ENCODE measurements at regions not wholly inside any gene's neighbourhood (a gene's known extent, or its start where the extent isn't known, plus 50 kb on each side); places are given as distances from the start of the nearest gene placed in this dataset.

DNA sequence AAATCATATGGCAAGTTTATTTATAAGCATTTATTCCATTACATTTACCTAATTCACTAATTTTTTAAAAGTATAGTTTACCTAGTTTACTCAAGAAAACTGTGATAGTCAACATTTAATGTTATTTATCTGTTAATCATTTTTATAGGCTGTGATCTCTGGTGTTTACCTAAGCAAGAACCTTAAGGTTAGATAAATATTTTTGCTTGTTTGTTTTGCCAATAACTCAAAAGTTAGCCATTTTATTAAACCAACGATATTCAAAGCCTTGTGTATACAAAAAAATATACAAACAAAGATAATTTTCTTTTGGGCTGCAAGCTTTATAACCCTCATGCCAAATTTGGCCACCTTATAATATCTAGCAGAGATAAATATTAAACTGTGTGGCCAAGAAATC lies 157.3 kb downstream of the SLCO1B3 start:
- Histone ChIP-seq H3K4me3 (ENCODE audit: low read depth, low read length) (no peak overlapping the region), H3K9me3 (ENCODE audit: control insufficient read depth, insufficient read depth, low read length) (no peaks in the 10 kb centered on the region), H3K36me3 (ENCODE audit: control insufficient read depth, insufficient read depth, low read length) (no peaks in the 10 kb centered on the region), H3K27me3 (ENCODE audit: control insufficient read depth, insufficient read depth, low read length) (no peaks in the 10 kb centered on the region), H3K4me1 (ENCODE audit: control insufficient read depth, insufficient read depth, low read length) (no peaks in the 10 kb centered on the region), H3K27ac (ENCODE audit: low read depth, low read length) (no peak overlapping the region)
- WGBS (ENCODE audit: insufficient coverage): no CpG with 5 or more reads among the region's 1 CpG
- DNase-seq (ENCODE audit: low read depth in 4 of 6, low spot score in 6 of 6): no peak

DNA sequence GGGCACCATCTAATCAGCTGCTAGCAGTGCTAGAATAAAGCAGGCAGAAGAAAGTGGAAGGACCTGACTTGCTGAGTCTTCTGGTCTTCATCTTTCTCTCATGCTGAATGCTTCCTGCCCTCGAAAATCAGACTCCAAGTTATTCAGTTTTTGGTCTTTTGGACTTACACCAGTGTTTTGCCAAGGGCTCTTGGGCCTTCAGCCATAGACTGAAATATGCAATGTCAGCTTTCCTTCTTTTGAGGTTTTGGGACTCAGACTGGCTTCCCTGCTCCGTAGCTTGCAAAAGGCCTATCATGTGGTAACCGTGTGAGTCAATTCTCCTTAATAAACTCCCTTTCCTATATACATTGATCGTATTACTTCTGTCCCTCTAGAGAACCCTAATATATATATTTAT lies 159.3 kb downstream of the SLCO1B3 start:
- no peak overlapping the region for H3K4me3 ChIP-seq (ENCODE audit: low read depth, low read length)
- no peaks in the 10 kb centered on the region for H3K4me1 ChIP-seq (ENCODE audit: control insufficient read depth, insufficient read depth, low read length)
- no peak overlapping the region for H3K27ac ChIP-seq (ENCODE audit: low read depth, low read length)
- H3K27me3 ChIP-seq (ENCODE audit: control insufficient read depth, insufficient read depth, low read length): no peaks in the 10 kb centered on the region
- H3K9me3 ChIP-seq (ENCODE audit: control insufficient read depth, insufficient read depth, low read length): no peaks in the 10 kb centered on the region
- WGBS (ENCODE audit: insufficient coverage): 67% methylated on average over 1 of the region's 4 CpGs
- H3K36me3 ChIP-seq (ENCODE audit: control insufficient read depth, insufficient read depth, low read length): no peaks in the 10 kb centered on the region
- no peak for DNase-seq (ENCODE audit: low read depth in 4 of 6, low spot score in 6 of 6)

DNA sequence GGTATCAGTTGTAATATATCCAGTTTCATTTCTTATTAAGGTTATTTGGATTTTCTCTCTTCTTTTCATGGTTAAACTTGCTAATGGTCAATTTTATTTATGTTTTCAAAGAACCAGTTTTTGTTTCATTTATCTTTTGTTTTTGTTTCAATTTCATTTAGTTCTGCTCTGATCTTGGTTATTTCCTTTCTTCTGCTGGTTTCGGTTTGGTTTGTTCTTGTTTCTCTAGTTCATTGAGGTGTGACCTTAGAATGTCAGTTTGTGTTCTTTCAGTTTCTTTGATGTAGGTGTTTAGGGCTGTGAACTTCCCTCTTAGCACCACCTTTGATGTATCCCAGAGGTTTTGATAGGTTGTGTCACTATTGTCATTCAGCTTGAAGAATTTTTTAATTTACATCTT lies 145.6 kb upstream of the SLCO1B1 start:
- no peaks in the 10 kb centered on the region for H3K36me3 ChIP-seq (ENCODE audit: control insufficient read depth, insufficient read depth, low read length)
- H3K27ac ChIP-seq (ENCODE audit: low read depth, low read length): no peak overlapping the region
- H3K27me3 ChIP-seq (ENCODE audit: control insufficient read depth, insufficient read depth, low read length): no peaks in the 10 kb centered on the region
- no peaks in the 10 kb centered on the region for H3K4me1 ChIP-seq (ENCODE audit: control insufficient read depth, insufficient read depth, low read length)
- DNase-seq (ENCODE audit: low read depth in 4 of 6, low spot score in 6 of 6): no peak
- no CpG with 5 or more reads among the region's 1 CpG for WGBS (ENCODE audit: insufficient coverage)
- H3K9me3 ChIP-seq (ENCODE audit: control insufficient read depth, insufficient read depth, low read length): no peaks in the 10 kb centered on the region
- H3K4me3 ChIP-seq (ENCODE audit: low read depth, low read length): no peak overlapping the region

DNA sequence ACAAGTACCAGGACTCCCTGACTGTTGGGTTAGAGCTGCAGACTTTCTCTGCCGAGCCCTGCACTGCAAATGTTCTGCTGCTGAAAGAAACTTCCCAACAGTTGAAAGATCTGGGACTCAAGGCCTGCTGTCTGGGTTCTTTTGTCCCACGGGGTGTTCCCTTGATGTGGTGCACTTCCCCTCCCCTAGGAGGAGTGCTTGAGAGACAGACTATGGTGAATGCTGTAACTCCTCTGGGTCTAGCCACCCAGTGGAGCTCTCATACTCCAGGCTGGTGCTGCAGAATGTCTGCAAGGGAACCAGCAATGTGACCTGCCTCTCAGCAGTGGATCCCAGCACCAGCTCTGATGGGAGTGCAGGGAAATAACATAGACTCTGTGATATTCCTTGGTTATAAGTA lies 129.2 kb upstream of the SLCO1B1 start:
- H3K27me3 ChIP-seq (ENCODE audit: control insufficient read depth, insufficient read depth, low read length): no peaks in the 10 kb centered on the region
- no peak for DNase-seq (ENCODE audit: low read depth in 4 of 6, low spot score in 6 of 6)
- no peaks in the 10 kb centered on the region for H3K4me1 ChIP-seq (ENCODE audit: control insufficient read depth, insufficient read depth, low read length)
- no peaks in the 10 kb centered on the region for H3K36me3 ChIP-seq (ENCODE audit: control insufficient read depth, insufficient read depth, low read length)
- WGBS (ENCODE audit: insufficient coverage): 56% methylated on average over 1 of the region's 2 CpGs
- no peaks in the 10 kb centered on the region for H3K9me3 ChIP-seq (ENCODE audit: control insufficient read depth, insufficient read depth, low read length)
- no peak overlapping the region for H3K4me3 ChIP-seq (ENCODE audit: low read depth, low read length)
- H3K27ac ChIP-seq (ENCODE audit: low read depth, low read length): no peak overlapping the region

DNA sequence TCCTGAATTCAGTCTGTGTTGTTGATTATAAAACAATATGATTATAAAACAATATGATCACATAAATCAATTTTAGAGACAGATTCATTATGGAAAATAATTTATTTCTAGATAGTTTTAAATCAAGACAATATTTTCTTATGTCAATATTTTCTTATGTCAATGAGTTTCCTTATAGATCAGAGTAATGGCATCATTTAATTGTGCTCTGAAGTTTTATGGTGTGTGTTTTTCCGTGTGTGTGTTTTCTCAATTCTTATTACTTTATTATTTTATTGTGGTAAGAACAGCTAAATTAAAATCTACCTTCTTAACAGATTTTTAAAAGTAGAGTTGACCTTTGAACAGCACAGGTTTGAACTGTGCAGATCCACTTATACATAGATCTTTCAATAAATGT lies 105.3 kb upstream of the SLCO1B1 start:
- no CpG with 5 or more reads among the region's 1 CpG for WGBS (ENCODE audit: insufficient coverage)
- H3K4me3 ChIP-seq (ENCODE audit: low read depth, low read length): no peak overlapping the region
- H3K27me3 ChIP-seq (ENCODE audit: control insufficient read depth, insufficient read depth, low read length): no peaks in the 10 kb centered on the region
- DNase-seq (ENCODE audit: low read depth in 4 of 6, low spot score in 6 of 6): no peak
- no peaks in the 10 kb centered on the region for H3K4me1 ChIP-seq (ENCODE audit: control insufficient read depth, insufficient read depth, low read length)
- H3K9me3 ChIP-seq (ENCODE audit: control insufficient read depth, insufficient read depth, low read length): no peaks in the 10 kb centered on the region
- no peaks in the 10 kb centered on the region for H3K36me3 ChIP-seq (ENCODE audit: control insufficient read depth, insufficient read depth, low read length)
- H3K27ac ChIP-seq (ENCODE audit: low read depth, low read length): no peak overlapping the region

DNA sequence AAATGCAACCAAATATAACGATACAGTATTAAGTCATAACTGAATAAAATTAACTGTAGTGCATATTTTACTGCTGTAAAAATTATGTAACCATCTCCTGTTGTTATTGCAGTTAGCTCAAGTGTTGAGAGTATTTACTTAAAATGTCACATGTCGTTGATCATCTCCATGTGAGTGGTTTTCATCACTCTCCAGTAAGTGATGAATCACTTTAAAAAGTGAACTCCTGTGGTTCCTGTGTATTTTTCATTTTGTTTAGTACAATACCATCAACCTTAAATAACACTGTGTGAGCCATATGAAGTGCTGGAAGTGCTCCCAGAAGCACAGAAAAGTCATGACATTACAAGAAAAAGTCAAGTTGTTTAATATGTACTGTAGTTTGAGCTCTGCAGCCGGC lies 104.7 kb upstream of the SLCO1B1 start:
- WGBS (ENCODE audit: insufficient coverage): no CpG with 5 or more reads among the region's 3 CpGs
- peak in 1 of 6 donors; percentile 25 for DNase-seq (ENCODE audit: low read depth in 4 of 6, low spot score in 6 of 6)
- Histone ChIP-seq H3K27ac (ENCODE audit: low read depth, low read length) (no peak overlapping the region), H3K4me1 (ENCODE audit: control insufficient read depth, insufficient read depth, low read length) (no peaks in the 10 kb centered on the region), H3K9me3 (ENCODE audit: control insufficient read depth, insufficient read depth, low read length) (no peaks in the 10 kb centered on the region), H3K4me3 (ENCODE audit: low read depth, low read length) (no peak overlapping the region), H3K27me3 (ENCODE audit: control insufficient read depth, insufficient read depth, low read length) (no peaks in the 10 kb centered on the region), H3K36me3 (ENCODE audit: control insufficient read depth, insufficient read depth, low read length) (no peaks in the 10 kb centered on the region)

DNA sequence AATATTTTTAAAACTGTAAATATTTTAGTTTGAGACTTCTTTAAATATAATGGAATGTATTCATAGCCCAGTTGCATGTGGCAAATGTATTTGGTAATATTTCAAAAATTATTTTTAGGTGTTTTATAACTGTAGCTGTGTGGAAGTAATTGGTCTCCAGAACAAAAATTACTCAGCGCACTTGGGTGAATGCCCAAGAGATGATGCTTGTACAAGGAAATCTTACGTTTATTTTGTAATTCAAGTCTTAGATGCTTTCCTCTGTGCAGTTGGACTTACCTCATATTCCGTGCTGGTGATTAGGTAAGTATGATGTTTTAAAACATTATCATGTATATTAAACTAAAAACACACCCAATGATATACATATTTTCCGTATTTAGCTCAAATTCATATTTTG lies 76.7 kb upstream of the SLCO1B1 start:
- WGBS (ENCODE audit: insufficient coverage): no CpG with 5 or more reads among the region's 4 CpGs

DNA sequence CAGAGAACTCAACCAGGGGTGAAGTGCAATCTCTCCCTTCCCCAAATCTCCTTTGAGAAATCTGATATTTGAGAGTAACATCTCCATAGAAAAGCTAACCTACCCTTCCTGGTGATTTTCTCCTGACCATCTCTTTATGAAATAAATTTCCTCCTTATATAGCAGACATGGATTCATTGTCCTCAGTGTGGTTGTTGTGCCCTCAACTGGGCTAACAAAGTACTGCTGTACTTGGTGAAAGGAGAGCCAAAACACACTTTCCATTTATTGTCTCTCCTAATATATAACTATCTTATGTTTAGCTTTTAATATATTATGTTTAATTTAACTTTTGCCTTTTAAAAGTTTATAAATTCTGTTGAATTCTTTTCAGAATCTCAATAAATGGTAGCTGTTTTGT lies 65.1 kb upstream of the SLCO1B1 start:
- no peaks in the 10 kb centered on the region for H3K9me3 ChIP-seq (ENCODE audit: control insufficient read depth, insufficient read depth, low read length)
- no peaks in the 10 kb centered on the region for H3K27me3 ChIP-seq (ENCODE audit: control insufficient read depth, insufficient read depth, low read length)
- DNase-seq (ENCODE audit: low read depth in 4 of 6, low spot score in 6 of 6): no peak
- no peaks in the 10 kb centered on the region for H3K36me3 ChIP-seq (ENCODE audit: control insufficient read depth, insufficient read depth, low read length)
- no peaks in the 10 kb centered on the region for H3K4me1 ChIP-seq (ENCODE audit: control insufficient read depth, insufficient read depth, low read length)
- no peak overlapping the region for H3K27ac ChIP-seq (ENCODE audit: low read depth, low read length)
- no peak overlapping the region for H3K4me3 ChIP-seq (ENCODE audit: low read depth, low read length)

More for the DNA sequence above, 76.7 kb upstream of the SLCO1B1 start:
- peak in 1 of 6 donors; percentile 4 for DNase-seq (ENCODE audit: low read depth in 4 of 6, low spot score in 6 of 6)
- H3K36me3 ChIP-seq (ENCODE audit: control insufficient read depth, insufficient read depth, low read length): no peaks in the 10 kb centered on the region
- no peaks in the 10 kb centered on the region for H3K27me3 ChIP-seq (ENCODE audit: control insufficient read depth, insufficient read depth, low read length)
- H3K4me1 ChIP-seq (ENCODE audit: control insufficient read depth, insufficient read depth, low read length): no peaks in the 10 kb centered on the region
- no peaks in the 10 kb centered on the region for H3K9me3 ChIP-seq (ENCODE audit: control insufficient read depth, insufficient read depth, low read length)
- H3K4me3 ChIP-seq (ENCODE audit: low read depth, low read length): no peak overlapping the region
- no peak overlapping the region for H3K27ac ChIP-seq (ENCODE audit: low read depth, low read length)

DNA sequence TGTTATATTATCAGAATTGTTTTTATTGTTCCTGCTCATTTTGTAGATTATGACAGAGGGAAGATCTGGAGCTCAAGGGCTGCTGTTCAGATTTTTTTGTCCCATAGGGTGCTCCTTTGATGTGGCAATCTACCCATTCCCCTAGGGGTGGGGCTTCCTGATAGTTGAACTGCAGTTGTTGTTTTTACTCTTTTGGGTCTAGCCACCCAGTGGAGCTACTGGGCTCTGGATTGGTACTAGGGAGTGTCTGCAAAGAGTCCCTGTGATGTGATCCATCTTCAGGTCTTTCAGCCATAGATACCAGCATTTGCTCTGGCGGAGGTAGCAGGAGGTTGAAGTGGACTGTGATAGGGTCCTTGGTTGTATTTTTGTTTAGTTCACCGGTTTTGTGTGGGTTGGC lies 57.9 kb upstream of the SLCO1B1 start:
- Histone ChIP-seq H3K4me1 (ENCODE audit: control insufficient read depth, insufficient read depth, low read length) (no peaks in the 10 kb centered on the region), H3K4me3 (ENCODE audit: low read depth, low read length) (no peak overlapping the region), H3K36me3 (ENCODE audit: control insufficient read depth, insufficient read depth, low read length) (no peaks in the 10 kb centered on the region), H3K27ac (ENCODE audit: low read depth, low read length) (no peak overlapping the region), H3K9me3 (ENCODE audit: control insufficient read depth, insufficient read depth, low read length) (no peaks in the 10 kb centered on the region), H3K27me3 (ENCODE audit: control insufficient read depth, insufficient read depth, low read length) (no peaks in the 10 kb centered on the region)
- DNase-seq (ENCODE audit: low read depth in 4 of 6, low spot score in 6 of 6): no peak
- 95% methylated on average over 2 of the region's 2 CpGs for WGBS (ENCODE audit: insufficient coverage)

DNA sequence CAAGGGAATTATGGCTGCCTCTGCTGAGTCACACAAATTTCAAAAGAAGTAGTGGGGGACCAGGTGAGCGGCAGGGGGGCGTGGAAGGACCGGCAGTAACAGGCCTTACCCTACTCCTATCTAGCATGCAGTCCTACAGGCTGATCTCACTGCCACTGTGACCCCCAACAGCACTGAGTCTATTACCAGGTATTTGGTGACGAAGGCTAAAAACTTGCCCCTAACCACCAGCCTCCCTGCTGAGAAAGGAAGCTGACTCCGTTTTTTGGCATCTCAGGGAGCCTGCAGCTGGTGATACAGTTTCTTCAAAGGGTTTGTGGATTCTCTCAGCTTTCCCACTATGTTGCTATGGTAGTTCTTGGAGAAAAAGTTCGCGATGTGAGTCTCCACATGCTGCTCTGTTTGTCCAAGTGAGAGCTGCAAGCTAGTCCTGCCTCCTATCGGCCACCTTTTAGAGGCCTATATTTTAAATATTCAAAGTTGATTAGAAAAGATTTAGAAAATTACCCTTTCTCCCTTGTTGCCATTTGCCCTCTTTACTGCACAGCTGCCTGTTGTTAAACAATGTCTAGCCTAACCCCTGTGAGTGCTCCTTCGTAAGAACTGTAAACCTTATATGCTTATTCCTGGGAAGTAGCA lies 57.1 kb upstream of the SLCO1B1 start:
- DNase-seq (ENCODE audit: low read depth in 4 of 6, low spot score in 6 of 6): no peak
- no peaks in the 10 kb centered on the region for H3K4me1 ChIP-seq (ENCODE audit: control insufficient read depth, insufficient read depth, low read length)
- no peaks in the 10 kb centered on the region for H3K27me3 ChIP-seq (ENCODE audit: control insufficient read depth, insufficient read depth, low read length)
- WGBS (ENCODE audit: insufficient coverage): 80% methylated on average over 7 of the region's 9 CpGs
- H3K36me3 ChIP-seq (ENCODE audit: control insufficient read depth, insufficient read depth, low read length): no peaks in the 10 kb centered on the region
- no peak overlapping the region for H3K4me3 ChIP-seq (ENCODE audit: low read depth, low read length)
- H3K9me3 ChIP-seq (ENCODE audit: control insufficient read depth, insufficient read depth, low read length): no peaks in the 10 kb centered on the region
- H3K27ac ChIP-seq (ENCODE audit: low read depth, low read length): no peak overlapping the region

All from spinal cord (tissue), 9 donors.